SK-N-SH (cell line): ENCODE measurements at regions not wholly inside any gene's neighbourhood (a gene's known extent, or its start where the extent isn't known, plus 50 kb on each side); places are given as distances from the start of the nearest gene placed in this dataset.

Experiments
- CTCF ChIA-PET: fragments of 300-600, 350-600 bp; formaldehyde crosslinking; extraction: SDS; loops from one replicate; lab custom pipeline; 2021; lab: Yijun Ruan, JAX
- POLR2A ChIA-PET: fragments of 350-600 bp; sonication (Branson Sonifier 250); formaldehyde crosslinking; extraction: SDS; loops from one replicate; lab custom pipeline; 2020; ENCODE audit warnings: antibody characterized with exemption, inconsistent platforms; lab: Yijun Ruan, JAX
- DNase-seq: peaks from one replicate; pipeline ENCODE4 v3.0.0; 2012
- H2AFZ ChIP-seq: fragments of 200-600 bp; sonication (generic); 2 replicates; pipeline ENCODE4 v1.8.1; 2016; ENCODE audit warnings: antibody characterized with exemption, mild to moderate bottlenecking, low read depth
- H3F3A ChIP-seq: fragments of 200-600 bp; sonication (generic); replicated peaks from 2 replicates; pipeline ENCODE3; 2016; ENCODE audit warnings: antibody characterized with exemption, mild to moderate bottlenecking; ENCODE audit not compliant: insufficient read depth
- H3K27ac ChIP-seq, 2 experiments: fragments of 200-500 bp in 1 of 2; fragments of 200-600 bp in 1 of 2; sonication (Bioruptor generic) in 1 of 2; sonication (generic), shearing (Covaris generic) in 1 of 2; 2 replicates each; pipeline versions ENCODE4 v1.5.1 to v1.6.1; 2014 to 2016; ENCODE audit warnings: low read depth in 2 of 2, inconsistent platforms in 1 of 2, low read length in 1 of 2, mild to moderate bottlenecking in 1 of 2, mixed read lengths in 1 of 2
- H3K27me3 ChIP-seq: fragments of 200-600 bp; sonication (generic), shearing (Covaris generic); 2 replicates; pipeline ENCODE4 v1.6.1; 2016; ENCODE audit warnings: mixed run types; ENCODE audit not compliant: insufficient read depth
- H3K36me3 ChIP-seq, 2 experiments: fragments of 200-500 bp in 1 of 2; fragments of 200-600 bp in 1 of 2; sonication (Bioruptor generic) in 1 of 2; sonication (generic) in 1 of 2; replicated peaks in 1 of 2; 2 replicates each; pipeline versions ENCODE3 to v1.5.1; 2014 to 2016; ENCODE audit warnings: low read length in 1 of 2, mild to moderate bottlenecking in 1 of 2; ENCODE audit not compliant: insufficient read depth in 2 of 2, control insufficient read depth in 1 of 2
- H3K4me1 ChIP-seq, 2 experiments: fragments of 200-500 bp in 1 of 2; fragments of 200-600 bp in 1 of 2; sonication (Bioruptor generic) in 1 of 2; sonication (generic), shearing (Covaris generic) in 1 of 2; 2 replicates each; pipeline versions ENCODE4 v1.5.1 to v1.6.1; 2014 to 2016; ENCODE audit warnings: low read depth in 1 of 2, low read length in 1 of 2, mixed run types in 1 of 2; ENCODE audit not compliant: insufficient read depth in 2 of 2, control insufficient read depth in 1 of 2
- H3K4me2 ChIP-seq: fragments of 200-600 bp; sonication (generic), shearing (Covaris generic); 2 replicates; pipeline ENCODE4 v1.6.1; 2017; ENCODE audit warnings: mixed run types
- H3K4me3 ChIP-seq, 2 experiments: fragments of 200-500 bp in 1 of 2; fragments of 200-600 bp in 1 of 2; sonication (Bioruptor generic) in 1 of 2; sonication (generic), shearing (Covaris generic) in 1 of 2; 2 replicates each; pipeline versions ENCODE4 v1.5.1 to v1.8.1; 2014 to 2016; ENCODE audit warnings: low read depth in 2 of 2, inconsistent platforms in 1 of 2, low read length in 1 of 2, mild to moderate bottlenecking in 1 of 2, mixed read lengths in 1 of 2, moderate library complexity in 1 of 2
- H3K79me2 ChIP-seq: fragments of 200-600 bp; sonication (generic); 2 replicates; pipeline ENCODE4 v1.8.1; 2017; ENCODE audit warnings: mild to moderate bottlenecking; ENCODE audit not compliant: insufficient read depth
- H3K9ac ChIP-seq: fragments of 200-600 bp; sonication (generic); 2 replicates; pipeline ENCODE4 v1.6.1; 2017; ENCODE audit warnings: mixed run types
- H3K9me2 ChIP-seq: fragments of 200-600 bp; sonication (generic); 2 replicates; pipeline ENCODE4 v1.6.1; 2017; ENCODE audit warnings: mixed run types
- H3K9me3 ChIP-seq: fragments of 200-600 bp; sonication (generic); 2 replicates; pipeline ENCODE4 v1.6.1; 2017; ENCODE audit warnings: mixed run types, mild to moderate bottlenecking, moderate library complexity
- H4K20me1 ChIP-seq: fragments of 200-600 bp; sonication (generic); 2 replicates; pipeline ENCODE4 v1.6.1; 2017; ENCODE audit warnings: mild to moderate bottlenecking, mixed run types; ENCODE audit not compliant: insufficient read depth
- ELF1 ChIP-seq: IDR thresholded peaks from 2 replicates; pipeline ENCODE4 v1.4.0; 2012
- EZH2phosphoT487 ChIP-seq: fragments of 200-600 bp; sonication (generic); IDR thresholded peaks from 2 replicates; pipeline ENCODE4 v1.6.1; 2017; ENCODE audit warnings: low read depth, mixed run types, mild to moderate bottlenecking, antibody characterized with exemption, moderate library complexity, borderline replicate concordance
- FOSL2 ChIP-seq: IDR thresholded peaks from 2 replicates; pipeline ENCODE4 v1.4.0; 2012; ENCODE audit warnings: low read depth, mild to moderate bottlenecking, moderate library complexity, borderline replicate concordance
- FOXJ3 ChIP-seq: sonication (generic); formaldehyde crosslinking; IDR thresholded peaks from 2 replicates; pipeline ENCODE4 v1.5.1; 2020; ENCODE audit warnings: mild to moderate bottlenecking, missing genetic modification reagents
- FOXM1 ChIP-seq: IDR thresholded peaks from 2 replicates; pipeline ENCODE4 v1.4.0; 2012; ENCODE audit warnings: low read depth, mild to moderate bottlenecking
- NRF1 ChIP-seq: IDR thresholded peaks from 2 replicates; pipeline ENCODE4 v1.6.1; 2012; ENCODE audit warnings: low read depth, mild to moderate bottlenecking, low read length
- RAD21 ChIP-seq: IDR thresholded peaks from 2 replicates; pipeline ENCODE4 v1.6.1; 2012; ENCODE audit warnings: mild to moderate bottlenecking, low read length
- RCOR1 ChIP-seq: fragments of 150-350 bp; IDR thresholded peaks from 2 replicates; pipeline ENCODE4 v1.6.1; 2017; ENCODE audit warnings: antibody characterized with exemption, low read length
- RFX5 ChIP-seq: IDR thresholded peaks from 2 replicates; pipeline ENCODE4 v1.6.1; 2012; ENCODE audit warnings: mild to moderate bottlenecking, improper control_type of control experiment, low read length
- TEAD4 ChIP-seq: IDR thresholded peaks from 2 replicates; pipeline ENCODE4 v1.4.0; 2012; ENCODE audit warnings: mild to moderate bottlenecking, borderline replicate concordance; ENCODE audit not compliant: insufficient read depth
- WGBS: methylation state at CpG from one replicate; pipeline ENCODE4 v1.1.6; 2017; ENCODE audit warnings: low lambda C conversion rate; 5-methylcytosine and 5-hydroxymethylcytosine counted together
- TF ChIP-seq, protein P1 (sequence below): IDR thresholded peaks from 2 replicates; pipeline ENCODE4 v1.4.0; 2012; ENCODE audit warnings: low read depth, borderline replicate concordance
- TF ChIP-seq, protein P2 (sequence below): IDR thresholded peaks from 2 replicates; pipeline ENCODE4 v1.6.1; 2012; ENCODE audit warnings: mild to moderate bottlenecking, low read depth, low read length, moderate library complexity
- TF ChIP-seq, protein P3 (sequence below): IDR thresholded peaks from 2 replicates; pipeline ENCODE4; 2012

DNA sequence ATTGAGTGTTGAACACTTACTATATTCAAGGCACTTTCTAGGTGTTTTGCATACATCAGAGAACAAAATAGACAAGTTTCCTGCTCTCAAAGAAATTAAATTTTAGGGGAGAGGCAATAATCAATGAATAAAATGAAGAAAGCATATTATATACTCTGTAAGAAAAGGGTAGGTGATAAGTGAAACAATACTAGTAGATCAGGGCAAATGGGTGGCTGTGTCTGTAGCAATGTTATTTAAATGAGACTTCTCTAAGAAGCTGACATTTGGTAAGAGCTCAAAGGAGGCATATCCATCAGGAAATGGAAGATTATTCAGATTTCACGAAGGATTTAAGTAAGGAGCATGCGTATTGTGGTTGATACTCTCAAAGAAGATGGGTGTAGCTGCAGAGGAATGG, 1291.6 kb downstream of the NSUN3 start:
- Histone ChIP-seq H4K20me1 (no peaks in the 10 kb centered on the region), H3K27me3 (no peaks in the 10 kb centered on the region), H3K9me3 (no peaks in the 10 kb centered on the region), H3K9ac (no peak overlapping the region), H3K4me3 (no peak overlapping the region), H3K4me1 (no peaks in the 10 kb centered on the region), H3K27ac (no peak overlapping the region), H3K4me2 (no peak overlapping the region), H3K9me2 (no peaks in the 10 kb centered on the region), H3K79me2 (no peaks in the 10 kb centered on the region)
- WGBS = 41% methylated on average over 2 of the region's 2 CpGs
- POLR2A ChIA-PET = no interaction called here
- CTCF ChIA-PET = interaction anchor here (1.1 kb wide), 1 partner anchor 11 kb away, joined by 3 read pairs; no protein-coding TSS in a partner anchor
- TF ChIP-seq FOSL2 (no peak), NRF1 (no peak), EZH2phosphoT487 (no peak), RAD21 (no peak), TEAD4 (no peak), ELF1 (no peak), FOXM1 (no peak), FOXJ3 (CRISPR knock-in tag) (no peak), RCOR1 (no peak), RFX5 (no peak)
- TF ChIP-seq, protein P1, sequence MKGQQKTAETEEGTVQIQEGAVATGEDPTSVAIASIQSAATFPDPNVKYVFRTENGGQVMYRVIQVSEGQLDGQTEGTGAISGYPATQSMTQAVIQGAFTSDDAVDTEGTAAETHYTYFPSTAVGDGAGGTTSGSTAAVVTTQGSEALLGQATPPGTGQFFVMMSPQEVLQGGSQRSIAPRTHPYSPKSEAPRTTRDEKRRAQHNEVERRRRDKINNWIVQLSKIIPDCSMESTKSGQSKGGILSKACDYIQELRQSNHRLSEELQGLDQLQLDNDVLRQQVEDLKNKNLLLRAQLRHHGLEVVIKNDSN = no peak
- TF ChIP-seq, protein P2, sequence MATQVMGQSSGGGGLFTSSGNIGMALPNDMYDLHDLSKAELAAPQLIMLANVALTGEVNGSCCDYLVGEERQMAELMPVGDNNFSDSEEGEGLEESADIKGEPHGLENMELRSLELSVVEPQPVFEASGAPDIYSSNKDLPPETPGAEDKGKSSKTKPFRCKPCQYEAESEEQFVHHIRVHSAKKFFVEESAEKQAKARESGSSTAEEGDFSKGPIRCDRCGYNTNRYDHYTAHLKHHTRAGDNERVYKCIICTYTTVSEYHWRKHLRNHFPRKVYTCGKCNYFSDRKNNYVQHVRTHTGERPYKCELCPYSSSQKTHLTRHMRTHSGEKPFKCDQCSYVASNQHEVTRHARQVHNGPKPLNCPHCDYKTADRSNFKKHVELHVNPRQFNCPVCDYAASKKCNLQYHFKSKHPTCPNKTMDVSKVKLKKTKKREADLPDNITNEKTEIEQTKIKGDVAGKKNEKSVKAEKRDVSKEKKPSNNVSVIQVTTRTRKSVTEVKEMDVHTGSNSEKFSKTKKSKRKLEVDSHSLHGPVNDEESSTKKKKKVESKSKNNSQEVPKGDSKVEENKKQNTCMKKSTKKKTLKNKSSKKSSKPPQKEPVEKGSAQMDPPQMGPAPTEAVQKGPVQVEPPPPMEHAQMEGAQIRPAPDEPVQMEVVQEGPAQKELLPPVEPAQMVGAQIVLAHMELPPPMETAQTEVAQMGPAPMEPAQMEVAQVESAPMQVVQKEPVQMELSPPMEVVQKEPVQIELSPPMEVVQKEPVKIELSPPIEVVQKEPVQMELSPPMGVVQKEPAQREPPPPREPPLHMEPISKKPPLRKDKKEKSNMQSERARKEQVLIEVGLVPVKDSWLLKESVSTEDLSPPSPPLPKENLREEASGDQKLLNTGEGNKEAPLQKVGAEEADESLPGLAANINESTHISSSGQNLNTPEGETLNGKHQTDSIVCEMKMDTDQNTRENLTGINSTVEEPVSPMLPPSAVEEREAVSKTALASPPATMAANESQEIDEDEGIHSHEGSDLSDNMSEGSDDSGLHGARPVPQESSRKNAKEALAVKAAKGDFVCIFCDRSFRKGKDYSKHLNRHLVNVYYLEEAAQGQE = no peak
- TF ChIP-seq, protein P3, sequence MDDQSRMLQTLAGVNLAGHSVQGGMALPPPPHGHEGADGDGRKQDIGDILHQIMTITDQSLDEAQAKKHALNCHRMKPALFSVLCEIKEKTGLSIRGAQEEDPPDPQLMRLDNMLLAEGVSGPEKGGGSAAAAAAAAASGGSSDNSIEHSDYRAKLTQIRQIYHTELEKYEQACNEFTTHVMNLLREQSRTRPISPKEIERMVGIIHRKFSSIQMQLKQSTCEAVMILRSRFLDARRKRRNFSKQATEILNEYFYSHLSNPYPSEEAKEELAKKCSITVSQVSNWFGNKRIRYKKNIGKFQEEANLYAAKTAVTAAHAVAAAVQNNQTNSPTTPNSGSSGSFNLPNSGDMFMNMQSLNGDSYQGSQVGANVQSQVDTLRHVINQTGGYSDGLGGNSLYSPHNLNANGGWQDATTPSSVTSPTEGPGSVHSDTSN = no peak
- TF ChIP-seq, all 33 proteins: peak for 0
- DNase-seq = no peak
- Histone ChIP-seq H3K36me3 (no peaks in the 10 kb centered on the region), H2AFZ (no peak overlapping the region), H3F3A (no peaks in the 10 kb centered on the region)
